ENCODE measurements at regions not wholly inside any gene's neighbourhood (a gene's known extent, or its start where the extent isn't known, plus 50 kb on each side); places are given as distances from the start of the nearest gene placed in this dataset.
"Not testable (repeated sequence)": the region's sequence is repeated elsewhere in the genome, so short reads cannot be mapped to it uniquely, and the experiment has no call there.

- no peak for DNase-seq (ENCODE audit: low read depth in 3 of 3)
Measured at GRCh38 chr13:62205273-62205672, 789.6 kb upstream of the PCDH20 start.

GRCh38 chr13:62194371-62194770 lies 778.7 kb upstream of the PCDH20 start:
- no peak for DNase-seq (ENCODE audit: low read depth in 3 of 3)

GRCh38 chr13:62193919-62194318 lies 778.3 kb upstream of the PCDH20 start:
- DNase-seq (ENCODE audit: low read depth in 3 of 3): no peak

GRCh38 chr13:62185631-62186255 lies 770.1 kb upstream of the PCDH20 start:
- no peak for DNase-seq (ENCODE audit: low read depth in 3 of 3)

GRCh38 chr13:62176051-62176450 lies 760.4 kb upstream of the PCDH20 start:
- DNase-seq (ENCODE audit: low read depth in 3 of 3): no peak

- no peak for DNase-seq (ENCODE audit: low read depth in 3 of 3)
Measured at GRCh38 chr13:62173958-62174357, 758.3 kb upstream of the PCDH20 start.

- DNase-seq (ENCODE audit: low read depth in 3 of 3): no peak
Measured at GRCh38 chr13:62171697-62172096, 756.0 kb upstream of the PCDH20 start.

GRCh38 chr13:62168891-62169290 lies 753.2 kb upstream of the PCDH20 start:
- DNase-seq (ENCODE audit: low read depth in 3 of 3): no peak

GRCh38 chr13:62167650-62168172 lies 752.1 kb upstream of the PCDH20 start:
- no peak for DNase-seq (ENCODE audit: low read depth in 3 of 3)

GRCh38 chr13:62162860-62163259 lies 747.2 kb upstream of the PCDH20 start:
- no peak for DNase-seq (ENCODE audit: low read depth in 3 of 3)

- no peak for DNase-seq (ENCODE audit: low read depth in 3 of 3)
Measured at GRCh38 chr13:62158520-62158919, 742.9 kb upstream of the PCDH20 start.

GRCh38 chr13:62151724-62152123 lies 736.1 kb upstream of the PCDH20 start:
- DNase-seq (ENCODE audit: low read depth in 3 of 3): not testable (repeated sequence)

- DNase-seq (ENCODE audit: low read depth in 3 of 3): no peak
Measured at GRCh38 chr13:62142048-62142447, 726.4 kb upstream of the PCDH20 start.

GRCh38 chr13:62139597-62139996 lies 723.9 kb upstream of the PCDH20 start:
- DNase-seq (ENCODE audit: low read depth in 3 of 3): no peak

- no peak for DNase-seq (ENCODE audit: low read depth in 3 of 3)
Measured at GRCh38 chr13:62137629-62138405, 722.2 kb upstream of the PCDH20 start.

GRCh38 chr13:62131604-62132003 lies 716.0 kb upstream of the PCDH20 start:
- no peak for DNase-seq (ENCODE audit: low read depth in 3 of 3)

GRCh38 chr13:62130062-62130970 lies 714.7 kb upstream of the PCDH20 start:
- DNase-seq (ENCODE audit: low read depth in 3 of 3): no peak

GRCh38 chr13:62129000-62129551 lies 713.4 kb upstream of the PCDH20 start:
- DNase-seq (ENCODE audit: low read depth in 3 of 3): no peak

- no peak for DNase-seq (ENCODE audit: low read depth in 3 of 3)
Measured at GRCh38 chr13:62126400-62126799, 710.8 kb upstream of the PCDH20 start.

- no peak for DNase-seq (ENCODE audit: low read depth in 3 of 3)
Measured at GRCh38 chr13:62125451-62125850, 709.8 kb upstream of the PCDH20 start.

- no peak for DNase-seq (ENCODE audit: low read depth in 3 of 3)
Measured at GRCh38 chr13:62123409-62123808, 707.8 kb upstream of the PCDH20 start.

- DNase-seq (ENCODE audit: low read depth in 3 of 3): no peak
Measured at GRCh38 chr13:62122434-62122833, 706.8 kb upstream of the PCDH20 start.
